Naive thymus-derived CD8-positive, alpha-beta T cell (primary cell): ENCODE measurements at regions not wholly inside any gene's neighbourhood (a gene's known extent, or its start where the extent isn't known, plus 50 kb on each side); places are given as distances from the start of the nearest gene placed in this dataset.
A peak's percentile ranks its signal among the peaks of the same experiment; 100 is the strongest.

Experiments
- ATAC-seq, 2 donors: fragments of 150-1000 bp; cut with Tn5 transposase in 1 of 2; sonication (Bioruptor Pico), chemical (Tn5 transposase) in 1 of 2; 1 replicate in 1 of 2; 2 replicates in 1 of 2; pipeline ENCODE4 v1.10.0; 2021; ENCODE audit warnings: mild to moderate bottlenecking in 2 of 2, moderate library complexity in 2 of 2
- POLR2A ChIA-PET: fragments of 350-600 bp; sonication (Branson Sonifier 250); formaldehyde crosslinking; loops from one replicate; lab custom pipeline; 2021; ENCODE audit warnings: antibody characterized with exemption; lab: Charles Lee
- DNase-seq, 10 donors: peaks; one replicate each; pipeline versions ENCODE4 v3.0.0 to v3.0.0-alpha.2; 2020 to 2022
- H3K27ac Mint-ChIP-seq, 10 donors: one replicate each; pipeline ENCODE4 v1.8.0; 2020 to 2022; ENCODE audit warnings: mild to moderate bottlenecking in 10 of 10, mixed read lengths in 10 of 10, moderate library complexity in 4 of 10, inconsistent platforms in 1 of 10
- H3K27me3 Mint-ChIP-seq, 5 donors: one replicate each; pipeline ENCODE4 v1.8.0; 2021 to 2022; ENCODE audit warnings: mixed read lengths in 5 of 5
- H3K36me3 Mint-ChIP-seq, 3 donors: one replicate each; pipeline ENCODE4 v1.8.0; 2020 to 2022; ENCODE audit warnings: mixed read lengths in 3 of 3, mild to moderate bottlenecking in 2 of 3, inconsistent platforms in 1 of 3
- H3K4me1 Mint-ChIP-seq, 4 donors: one replicate each; pipeline ENCODE4 v1.8.0; 2021 to 2022; ENCODE audit warnings: mixed read lengths in 4 of 4
- H3K4me3 Mint-ChIP-seq, 10 donors: one replicate each; pipeline ENCODE4 v1.8.0; 2020 to 2022; ENCODE audit warnings: mild to moderate bottlenecking in 10 of 10, mixed read lengths in 10 of 10, moderate library complexity in 6 of 10, inconsistent platforms in 1 of 10
- H3K9me3 Mint-ChIP-seq, 9 donors: one replicate each; pipeline ENCODE4 v1.8.0; 2020 to 2022; ENCODE audit warnings: mixed read lengths in 9 of 9, mild to moderate bottlenecking in 3 of 9, inconsistent platforms in 1 of 9, moderate library complexity in 1 of 9

- ATAC-seq, result no peak
- no peak overlapping the region for H3K27ac Mint-ChIP-seq
- H3K4me3 Mint-ChIP-seq, result no peak overlapping the region
- H3K27me3 Mint-ChIP-seq, result peaks cover 0 to 17% (median 5%) of the 10 kb centered on the region in 5 donors
- peaks cover 0 to 3% (median 0%) of the 10 kb centered on the region in 9 donors for H3K9me3 Mint-ChIP-seq
- POLR2A ChIA-PET, result no interaction called here
- H3K36me3 Mint-ChIP-seq, result no peaks in the 10 kb centered on the region
- H3K4me1 Mint-ChIP-seq, result no peaks in the 10 kb centered on the region
- DNase-seq, result no peak
These were observed 168.7 kb upstream of the FMN2 start for GRCh38 chr1:239922778-239923522.

- Mint-ChIP-seq H3K4me3 (no peak overlapping the region), H3K9me3 (peaks cover 0 to 3% (median 0%) of the 10 kb centered on the region in 9 donors), H3K27me3 (peaks cover 0 to 11% (median 4%) of the 10 kb centered on the region in 5 donors), H3K4me1 (no peaks in the 10 kb centered on the region), H3K36me3 (no peaks in the 10 kb centered on the region), H3K27ac (no peak overlapping the region)
- POLR2A ChIA-PET, result no interaction called here
- DNase-seq (no peak), ATAC-seq (no peak)
These were observed 166.8 kb upstream of the FMN2 start for GRCh38 chr1:239924741-239925350.

GRCh38 chr1:239926184-239926583 is 165.5 kb upstream of the FMN2 start:
- no peak overlapping the region for H3K27ac Mint-ChIP-seq
- no peak overlapping the region for H3K4me3 Mint-ChIP-seq
- H3K4me1 Mint-ChIP-seq, result no peaks in the 10 kb centered on the region
- no peak for DNase-seq
- H3K9me3 Mint-ChIP-seq, result no peaks in the 10 kb centered on the region
- ATAC-seq, result no peak
- H3K36me3 Mint-ChIP-seq, result no peaks in the 10 kb centered on the region
- POLR2A ChIA-PET, result no interaction called here
- peaks cover 0 to 5% (median 0%) of the 10 kb centered on the region in 5 donors for H3K27me3 Mint-ChIP-seq

GRCh38 chr1:239929317-239929716 is 162.4 kb upstream of the FMN2 start:
- Mint-ChIP-seq H3K27ac (no peak overlapping the region), H3K9me3 (no peaks in the 10 kb centered on the region), H3K4me1 (no peaks in the 10 kb centered on the region), H3K4me3 (no peak overlapping the region), H3K27me3 (peaks cover 0 to 19% (median 2%) of the 10 kb centered on the region in 5 donors), H3K36me3 (no peaks in the 10 kb centered on the region)
- POLR2A ChIA-PET, result no interaction called here
- ATAC-seq (no peak), DNase-seq (no peak)

- DNase-seq, result no peak
- POLR2A ChIA-PET, result no interaction called here
- Mint-ChIP-seq H3K4me1 (no peaks in the 10 kb centered on the region), H3K27ac (no peak overlapping the region), H3K27me3 (peaks cover 0 to 19% (median 2%) of the 10 kb centered on the region in 5 donors), H3K9me3 (no peaks in the 10 kb centered on the region), H3K36me3 (no peaks in the 10 kb centered on the region), H3K4me3 (no peak overlapping the region)
- ATAC-seq, result no peak
These were observed 160.9 kb upstream of the FMN2 start for GRCh38 chr1:239930686-239931262.

GRCh38 chr1:239931341-239931740 is 160.3 kb upstream of the FMN2 start:
- Mint-ChIP-seq H3K9me3 (no peaks in the 10 kb centered on the region), H3K27ac (no peak overlapping the region), H3K4me1 (no peaks in the 10 kb centered on the region), H3K27me3 (peaks cover 0 to 19% (median 2%) of the 10 kb centered on the region in 5 donors), H3K4me3 (no peak overlapping the region), H3K36me3 (no peaks in the 10 kb centered on the region)
- POLR2A ChIA-PET, result no interaction called here
- ATAC-seq, result no peak
- no peak for DNase-seq

- ATAC-seq (no peak), DNase-seq (no peak)
- H3K9me3 Mint-ChIP-seq, result peaks cover 0 to 10% (median 3%) of the 10 kb centered on the region in 9 donors
- H3K4me3 Mint-ChIP-seq, result no peak overlapping the region
- no peaks in the 10 kb centered on the region for H3K4me1 Mint-ChIP-seq
- peaks cover 0 to 4% (median 0%) of the 10 kb centered on the region in 5 donors for H3K27me3 Mint-ChIP-seq
- peaks cover 0 to 4% (median 0%) of the 10 kb centered on the region in 3 donors for H3K36me3 Mint-ChIP-seq
- H3K27ac Mint-ChIP-seq, result no peak overlapping the region
- POLR2A ChIA-PET, result no interaction called here
These were observed 152.1 kb upstream of the FMN2 start for GRCh38 chr1:239939602-239940001.

- Mint-ChIP-seq H3K4me3 (no peak overlapping the region), H3K36me3 (peaks cover 0 to 7% (median 0%) of the 10 kb centered on the region in 3 donors), H3K27me3 (peaks cover 0 to 4% (median 1%) of the 10 kb centered on the region in 5 donors), H3K9me3 (peaks cover 0 to 13% (median 3%) of the 10 kb centered on the region in 9 donors), H3K4me1 (no peaks in the 10 kb centered on the region), H3K27ac (no peak overlapping the region)
- no peak for DNase-seq
- no peak for ATAC-seq
- POLR2A ChIA-PET, result no interaction called here
These were observed 147.9 kb upstream of the FMN2 start for GRCh38 chr1:239943761-239944160.

- POLR2A ChIA-PET, result no interaction called here
- Mint-ChIP-seq H3K36me3 (peaks cover 0 to 7% (median 0%) of the 10 kb centered on the region in 3 donors), H3K4me1 (no peaks in the 10 kb centered on the region), H3K9me3 (peaks cover 0 to 13% (median 3%) of the 10 kb centered on the region in 9 donors), H3K4me3 (no peak overlapping the region), H3K27ac (no peak overlapping the region), H3K27me3 (peaks cover 0 to 4% (median 1%) of the 10 kb centered on the region in 5 donors)
- ATAC-seq (no peak), DNase-seq (no peak)
These were observed 147.0 kb upstream of the FMN2 start for GRCh38 chr1:239944666-239945065.

- Mint-ChIP-seq H3K27me3 (peaks cover 0 to 11% (median 0%) of the 10 kb centered on the region in 5 donors), H3K4me1 (no peaks in the 10 kb centered on the region), H3K36me3 (peaks cover 0 to 7% (median 0%) of the 10 kb centered on the region in 3 donors), H3K9me3 (peaks cover 0 to 10% (median under 1%) of the 10 kb centered on the region in 9 donors), H3K4me3 (no peak overlapping the region), H3K27ac (no peak overlapping the region)
- POLR2A ChIA-PET, result no interaction called here
- DNase-seq (no peak), ATAC-seq (no peak)
These were observed 143.9 kb upstream of the FMN2 start for GRCh38 chr1:239947801-239948200.

GRCh38 chr1:239951511-239952140 is 140.1 kb upstream of the FMN2 start:
- peaks cover 0 to 2% (median 0%) of the 10 kb centered on the region in 4 donors for H3K4me1 Mint-ChIP-seq
- POLR2A ChIA-PET, result no interaction called here
- no peak for ATAC-seq

GRCh38 chr1:239952348-239953308 is 139.1 kb upstream of the FMN2 start:
- DNase-seq (no peak), ATAC-seq (no peak)
- no peaks in the 10 kb centered on the region for H3K9me3 Mint-ChIP-seq
- POLR2A ChIA-PET, result no interaction called here
- no peak overlapping the region for H3K27ac Mint-ChIP-seq
- peaks cover 0 to 2% (median 0%) of the 10 kb centered on the region in 4 donors for H3K4me1 Mint-ChIP-seq
- peaks cover 0 to 41% (median 8%) of the 10 kb centered on the region in 5 donors for H3K27me3 Mint-ChIP-seq
- H3K4me3 Mint-ChIP-seq, result no peak overlapping the region
- H3K36me3 Mint-ChIP-seq, result no peaks in the 10 kb centered on the region

More at GRCh38 chr1:239951511-239952140, 140.1 kb upstream of the FMN2 start:
- Mint-ChIP-seq H3K9me3 (no peaks in the 10 kb centered on the region), H3K27me3 (peaks cover 0 to 31% (median 5%) of the 10 kb centered on the region in 5 donors), H3K36me3 (no peaks in the 10 kb centered on the region), H3K4me3 (no peak overlapping the region), H3K27ac (no peak overlapping the region)
- peak in 9 of 10 donors; percentile 5 to 75 (median 34) for DNase-seq
